HUES64 (cell line): ENCODE measurements at regions not wholly inside any gene's neighbourhood (a gene's known extent, or its start where the extent isn't known, plus 50 kb on each side); places are given as distances from the start of the nearest gene placed in this dataset.

ENCODE experiments used
- H3K27ac ChIP-seq: 2 replicates; pipeline ENCODE4 v1.7.0; 2013; ENCODE audit warnings: low read depth, low read length, inconsistent platforms
- H3K27me3 ChIP-seq: 2 replicates; pipeline ENCODE4 v1.6.1; 2013; ENCODE audit warnings: mild to moderate bottlenecking, low read length; ENCODE audit not compliant: insufficient read depth
- H3K36me3 ChIP-seq: 2 replicates; pipeline ENCODE4 v1.6.1; 2013; ENCODE audit warnings: mild to moderate bottlenecking, low read length; ENCODE audit not compliant: insufficient read depth
- H3K4me1 ChIP-seq: 2 replicates; pipeline ENCODE4 v1.6.1; 2013; ENCODE audit warnings: mild to moderate bottlenecking, low read length, moderate library complexity; ENCODE audit not compliant: insufficient read depth
- H3K4me3 ChIP-seq: 2 replicates; pipeline ENCODE4 v1.5.1; 2013; ENCODE audit warnings: mild to moderate bottlenecking, low read length, moderate library complexity
- H3K9ac ChIP-seq: 2 replicates; pipeline ENCODE4 v1.6.1; 2013; ENCODE audit warnings: mild to moderate bottlenecking, low read depth, low read length
- H3K9me3 ChIP-seq: 2 replicates; pipeline ENCODE4 v1.6.1; 2013; ENCODE audit warnings: low read depth, low read length; ENCODE audit not compliant: insufficient read depth
- WGBS: fragments of 150-250, 120-280 bp; methylation state at CpG from one replicate; pipeline ENCODE4 v1.1.7; 2013; ENCODE audit warnings: missing lambda C conversion rate; 5-methylcytosine and 5-hydroxymethylcytosine counted together

GRCh38 chr12:105954951-105955931 lies 183.5 kb downstream of the NUAK1 start:
- Histone ChIP-seq H3K9ac (no peak overlapping the region), H3K27ac (no peak overlapping the region), H3K4me1 (no peaks in the 10 kb centered on the region), H3K36me3 (no peaks in the 10 kb centered on the region), H3K4me3 (no peak overlapping the region), H3K27me3 (no peaks in the 10 kb centered on the region), H3K9me3 (no peaks in the 10 kb centered on the region)
- WGBS, result 93% methylated on average over 5 of the region's 7 CpGs

DNA sequence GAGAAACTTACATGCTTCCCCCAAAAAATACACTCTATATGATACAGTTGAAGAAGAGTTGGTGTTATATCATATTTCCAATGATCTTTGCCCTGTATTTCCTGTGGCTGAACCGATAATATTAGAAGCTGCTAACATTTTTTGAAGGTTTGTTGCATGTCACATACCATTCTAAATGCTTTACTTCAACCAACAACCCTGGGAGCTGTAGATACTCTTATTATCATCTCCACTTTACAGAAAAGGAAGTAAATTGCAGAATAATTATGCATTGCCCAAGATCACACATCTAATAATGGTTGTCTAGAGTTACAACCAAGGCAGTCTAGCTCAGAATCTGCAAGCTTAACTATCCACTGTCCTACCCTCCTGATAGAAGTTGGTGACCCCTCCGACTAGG lies 182.8 kb downstream of the NUAK1 start:
- Histone ChIP-seq H3K36me3 (no peaks in the 10 kb centered on the region), H3K27ac (no peak overlapping the region), H3K4me1 (no peaks in the 10 kb centered on the region), H3K27me3 (no peaks in the 10 kb centered on the region), H3K4me3 (no peak overlapping the region), H3K9ac (no peak overlapping the region), H3K9me3 (no peaks in the 10 kb centered on the region)
- WGBS, result 84% methylated on average over 2 of the region's 2 CpGs

- Histone ChIP-seq H3K9me3 (no peaks in the 10 kb centered on the region), H3K4me3 (no peak overlapping the region), H3K4me1 (no peaks in the 10 kb centered on the region), H3K9ac (no peak overlapping the region), H3K36me3 (no peaks in the 10 kb centered on the region), H3K27me3 (no peaks in the 10 kb centered on the region), H3K27ac (no peak overlapping the region)
- WGBS, result 82% methylated on average over 2 of the region's 2 CpGs
These were observed 181.9 kb downstream of the NUAK1 start for GRCh38 chr12:105956662-105957457.

GRCh38 chr12:105960319-105961083 lies 178.3 kb downstream of the NUAK1 start:
- no peak overlapping the region for H3K9ac ChIP-seq
- WGBS, result 84% methylated on average over 3 of the region's 3 CpGs
- H3K27ac ChIP-seq, result no peak overlapping the region
- H3K4me1 ChIP-seq, result no peaks in the 10 kb centered on the region
- no peak overlapping the region for H3K4me3 ChIP-seq
- no peaks in the 10 kb centered on the region for H3K9me3 ChIP-seq
- no peaks in the 10 kb centered on the region for H3K36me3 ChIP-seq
- no peaks in the 10 kb centered on the region for H3K27me3 ChIP-seq

DNA sequence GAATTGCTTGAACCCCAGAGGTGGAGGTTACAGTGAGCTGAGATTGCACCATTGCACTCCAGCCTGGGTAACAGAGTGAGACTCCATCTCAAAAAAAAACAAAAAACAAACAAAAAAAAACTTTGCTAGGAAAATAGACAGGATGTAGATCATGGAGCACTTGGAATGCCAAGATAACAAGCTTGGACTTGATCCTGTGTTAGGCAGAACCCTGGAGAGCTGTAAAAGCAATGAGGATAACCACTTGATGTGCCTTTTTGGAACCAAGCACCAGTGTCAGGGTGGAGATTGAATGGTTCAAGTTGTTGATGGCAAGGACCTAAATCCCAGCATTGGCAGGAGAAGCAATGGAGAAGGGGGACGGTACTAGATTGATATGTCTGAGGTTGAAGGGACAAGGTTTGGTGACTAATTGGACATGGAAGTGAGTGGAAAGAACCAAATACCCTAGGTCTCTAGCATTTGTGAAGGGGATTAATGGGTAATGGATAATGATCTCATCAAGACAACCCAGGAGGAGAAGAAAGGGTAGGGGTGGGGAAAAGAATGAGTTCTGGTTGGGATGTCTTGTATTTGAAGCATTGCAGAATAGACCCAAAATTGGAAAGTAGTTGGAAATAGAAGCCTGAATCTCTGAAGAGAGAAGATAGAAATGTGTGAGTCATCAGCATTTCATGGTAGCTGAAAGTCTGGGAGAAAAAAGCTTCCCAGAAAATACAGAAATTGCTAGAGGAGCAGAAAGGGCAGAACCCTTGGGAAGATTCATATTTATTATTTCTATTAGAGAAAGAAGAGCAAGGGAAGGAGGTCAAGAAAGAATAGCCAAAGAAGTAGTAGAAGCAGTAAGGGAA lies 176.7 kb downstream of the NUAK1 start:
- Histone ChIP-seq H3K9ac (no peak overlapping the region), H3K9me3 (no peaks in the 10 kb centered on the region), H3K27me3 (no peaks in the 10 kb centered on the region), H3K4me1 (no peaks in the 10 kb centered on the region), H3K27ac (no peak overlapping the region), H3K36me3 (no peaks in the 10 kb centered on the region), H3K4me3 (no peak overlapping the region)
- WGBS, result 89% methylated on average over 1 of the region's 1 CpG

- no peaks in the 10 kb centered on the region for H3K36me3 ChIP-seq
- no peak overlapping the region for H3K4me3 ChIP-seq
- no peak overlapping the region for H3K9ac ChIP-seq
- WGBS, result 83% methylated on average over 4 of the region's 5 CpGs
- no peaks in the 10 kb centered on the region for H3K4me1 ChIP-seq
- no peaks in the 10 kb centered on the region for H3K9me3 ChIP-seq
- H3K27me3 ChIP-seq, result no peaks in the 10 kb centered on the region
- no peak overlapping the region for H3K27ac ChIP-seq
These were observed 171.5 kb downstream of the NUAK1 start for GRCh38 chr12:105967038-105967776.

- Histone ChIP-seq H3K36me3 (no peaks in the 10 kb centered on the region), H3K27ac (no peak overlapping the region), H3K27me3 (no peaks in the 10 kb centered on the region), H3K9me3 (no peaks in the 10 kb centered on the region), H3K4me3 (no peak overlapping the region), H3K4me1 (no peaks in the 10 kb centered on the region), H3K9ac (no peak overlapping the region)
- no CpG with 5 or more reads among the region's 1 CpG for WGBS
These were observed 170.7 kb downstream of the NUAK1 start for GRCh38 chr12:105968025-105968424.

DNA sequence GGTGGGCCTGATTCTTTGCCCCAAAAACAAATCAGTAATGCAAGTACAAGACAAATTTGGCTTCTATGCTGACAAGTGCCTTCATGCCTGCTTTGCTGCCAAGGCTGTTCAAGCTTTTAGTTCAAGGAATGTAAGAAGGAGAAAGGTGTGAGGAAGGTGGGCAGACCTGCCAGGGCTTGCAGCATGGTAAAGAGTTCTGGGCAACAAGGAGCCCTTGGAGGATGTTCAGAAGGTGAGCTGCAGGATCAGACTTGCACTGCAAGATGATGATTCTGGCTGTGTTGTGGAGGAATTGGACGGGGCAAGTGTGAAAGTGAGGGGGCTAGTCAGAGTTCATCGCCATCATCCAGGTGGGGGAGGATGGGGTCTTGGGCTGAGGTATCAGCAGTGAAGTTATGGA lies 167.9 kb downstream of the NUAK1 start:
- no peaks in the 10 kb centered on the region for H3K4me1 ChIP-seq
- H3K9ac ChIP-seq, result no peak overlapping the region
- H3K27me3 ChIP-seq, result no peaks in the 10 kb centered on the region
- H3K27ac ChIP-seq, result no peak overlapping the region
- no peaks in the 10 kb centered on the region for H3K9me3 ChIP-seq
- 95% methylated on average over 2 of the region's 2 CpGs for WGBS
- no peaks in the 10 kb centered on the region for H3K36me3 ChIP-seq
- no peak overlapping the region for H3K4me3 ChIP-seq

- no peaks in the 10 kb centered on the region for H3K36me3 ChIP-seq
- 92% methylated on average over 4 of the region's 4 CpGs for WGBS
- no peaks in the 10 kb centered on the region for H3K4me1 ChIP-seq
- H3K9me3 ChIP-seq, result no peaks in the 10 kb centered on the region
- no peak overlapping the region for H3K27ac ChIP-seq
- H3K9ac ChIP-seq, result no peak overlapping the region
- no peaks in the 10 kb centered on the region for H3K27me3 ChIP-seq
- no peak overlapping the region for H3K4me3 ChIP-seq
These were observed 164.0 kb downstream of the NUAK1 start for GRCh38 chr12:105974738-105975137.

DNA sequence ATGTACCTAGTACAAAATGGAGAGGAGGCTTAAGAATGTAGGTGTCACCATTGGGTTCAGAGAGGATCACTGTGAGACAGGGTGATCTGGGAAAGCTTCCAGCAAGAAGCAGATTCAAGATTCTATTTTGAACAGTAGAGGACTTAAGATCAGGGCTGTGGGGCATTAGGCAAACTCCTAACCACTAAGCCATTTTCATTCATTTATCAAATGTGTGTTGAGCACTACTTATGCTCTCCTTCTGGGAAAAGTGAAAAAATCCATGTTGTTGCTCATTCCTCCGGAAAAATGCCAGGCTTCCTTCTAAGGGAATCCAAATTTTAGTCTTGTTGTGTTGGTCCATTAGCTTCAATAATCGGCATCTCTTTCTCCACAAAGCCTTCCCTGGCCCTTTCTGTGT lies 163.4 kb downstream of the NUAK1 start:
- H3K4me3 ChIP-seq, result no peak overlapping the region
- H3K9ac ChIP-seq, result no peak overlapping the region
- H3K27ac ChIP-seq, result no peak overlapping the region
- WGBS, result 91% methylated on average over 2 of the region's 2 CpGs
- H3K9me3 ChIP-seq, result no peaks in the 10 kb centered on the region
- H3K4me1 ChIP-seq, result no peaks in the 10 kb centered on the region
- no peaks in the 10 kb centered on the region for H3K27me3 ChIP-seq
- H3K36me3 ChIP-seq, result no peaks in the 10 kb centered on the region
